Activated T-cell treated with anti-CD3 and anti-CD28 coated beads, Interleukin-2, amount 50 U/mL, for 4 hours (primary cell): ENCODE measurements at regions not wholly inside any gene's neighbourhood (a gene's known extent, or its start where the extent isn't known, plus 50 kb on each side); places are given as distances from the start of the nearest gene placed in this dataset.
A peak's percentile ranks its signal among the peaks of the same experiment; 100 is the strongest.

Experiments used
- ATAC-seq, 2 donors: fragments of 200-7000 bp; cut with Tn5 transposase; one replicate each; pipeline ENCODE4 v1.10.0; 2021
- DNase-seq: peaks from one replicate; pipeline ENCODE4 v3.0.0-alpha.2; 2020
- H3K27me3 Mint-ChIP-seq: one replicate; pipeline ENCODE4 v1.8.0; 2021; ENCODE audit warnings: low read depth, mixed read lengths
- H3K36me3 Mint-ChIP-seq: one replicate; pipeline ENCODE4 v1.8.0; 2022; ENCODE audit warnings: mixed read lengths; ENCODE audit not compliant: insufficient read depth
- H3K4me1 Mint-ChIP-seq: one replicate; pipeline ENCODE4 v1.8.0; 2021; ENCODE audit warnings: low read depth, mixed read lengths
- H3K4me3 Mint-ChIP-seq: one replicate; pipeline ENCODE4 v1.8.0; 2021; ENCODE audit warnings: mild to moderate bottlenecking, moderate library complexity, mixed read lengths
- H3K9me3 Mint-ChIP-seq: one replicate; pipeline ENCODE4 v1.8.0; 2021; ENCODE audit warnings: mixed read lengths

GRCh38 chr18:39434223-39434920, 1868.8 kb upstream of the CELF4 start:
- Mint-ChIP-seq H3K27me3 (no peaks in the 10 kb centered on the region), H3K4me1 (no peaks in the 10 kb centered on the region), H3K36me3 (no peaks in the 10 kb centered on the region), H3K4me3 (no peak overlapping the region), H3K9me3 (peaks cover 8% of the 10 kb centered on the region)
- DNase-seq (no peak), ATAC-seq (no peak)

- no peaks in the 10 kb centered on the region for H3K27me3 Mint-ChIP-seq
- no peaks in the 10 kb centered on the region for H3K4me1 Mint-ChIP-seq
- ATAC-seq (no peak), DNase-seq (no peak)
- peaks cover 13% of the 10 kb centered on the region for H3K9me3 Mint-ChIP-seq
- H3K36me3 Mint-ChIP-seq, result no peaks in the 10 kb centered on the region
- no peak overlapping the region for H3K4me3 Mint-ChIP-seq
Measured at GRCh38 chr18:39425172-39425850, 1859.7 kb upstream of the CELF4 start.

GRCh38 chr18:39424261-39424660, 1858.7 kb upstream of the CELF4 start:
- ATAC-seq (no peak), DNase-seq (no peak)
- Mint-ChIP-seq H3K9me3 (peaks cover 13% of the 10 kb centered on the region), H3K4me1 (no peaks in the 10 kb centered on the region), H3K4me3 (no peak overlapping the region), H3K27me3 (no peaks in the 10 kb centered on the region), H3K36me3 (no peaks in the 10 kb centered on the region)

GRCh38 chr18:39421276-39421675, 1855.7 kb upstream of the CELF4 start:
- peaks cover 5% of the 10 kb centered on the region for H3K9me3 Mint-ChIP-seq
- no peaks in the 10 kb centered on the region for H3K27me3 Mint-ChIP-seq
- no peak for DNase-seq
- H3K4me3 Mint-ChIP-seq, result no peak overlapping the region
- no peaks in the 10 kb centered on the region for H3K36me3 Mint-ChIP-seq
- H3K4me1 Mint-ChIP-seq, result no peaks in the 10 kb centered on the region
- no peak for ATAC-seq

GRCh38 chr18:39419315-39419714, 1853.7 kb upstream of the CELF4 start:
- peaks cover 2% of the 10 kb centered on the region for H3K9me3 Mint-ChIP-seq
- no peaks in the 10 kb centered on the region for H3K4me1 Mint-ChIP-seq
- ATAC-seq (no peak), DNase-seq (no peak)
- H3K27me3 Mint-ChIP-seq, result no peaks in the 10 kb centered on the region
- no peak overlapping the region for H3K4me3 Mint-ChIP-seq
- no peaks in the 10 kb centered on the region for H3K36me3 Mint-ChIP-seq

GRCh38 chr18:39415471-39415870, 1849.9 kb upstream of the CELF4 start:
- DNase-seq (no peak), ATAC-seq (no peak)
- Mint-ChIP-seq H3K4me1 (no peaks in the 10 kb centered on the region), H3K9me3 (peaks cover 18% of the 10 kb centered on the region), H3K27me3 (no peaks in the 10 kb centered on the region), H3K36me3 (no peaks in the 10 kb centered on the region), H3K4me3 (no peak overlapping the region)

- H3K9me3 Mint-ChIP-seq, result peaks cover 18% of the 10 kb centered on the region
- H3K4me3 Mint-ChIP-seq, result no peak overlapping the region
- peak; percentile 78 to 89 for ATAC-seq
- H3K4me1 Mint-ChIP-seq, result no peaks in the 10 kb centered on the region
- no peaks in the 10 kb centered on the region for H3K27me3 Mint-ChIP-seq
- no peak for DNase-seq
- H3K36me3 Mint-ChIP-seq, result no peaks in the 10 kb centered on the region
Measured at GRCh38 chr18:39414009-39414700, 1848.6 kb upstream of the CELF4 start.

GRCh38 chr18:39406941-39407340, 1841.3 kb upstream of the CELF4 start:
- Mint-ChIP-seq H3K4me3 (no peak overlapping the region), H3K27me3 (no peaks in the 10 kb centered on the region), H3K4me1 (no peaks in the 10 kb centered on the region), H3K9me3 (peaks cover 3% of the 10 kb centered on the region), H3K36me3 (no peaks in the 10 kb centered on the region)
- DNase-seq (no peak), ATAC-seq (no peak)

- DNase-seq (no peak), ATAC-seq (no peak)
- Mint-ChIP-seq H3K4me3 (no peak overlapping the region), H3K27me3 (no peaks in the 10 kb centered on the region), H3K36me3 (no peaks in the 10 kb centered on the region), H3K4me1 (no peaks in the 10 kb centered on the region), H3K9me3 (no peaks in the 10 kb centered on the region)
Measured at GRCh38 chr18:39403121-39403520, 1837.5 kb upstream of the CELF4 start.

- H3K36me3 Mint-ChIP-seq, result no peaks in the 10 kb centered on the region
- no peak overlapping the region for H3K4me3 Mint-ChIP-seq
- H3K4me1 Mint-ChIP-seq, result no peaks in the 10 kb centered on the region
- no peaks in the 10 kb centered on the region for H3K27me3 Mint-ChIP-seq
- H3K9me3 Mint-ChIP-seq, result peaks cover 7% of the 10 kb centered on the region
- no peak for ATAC-seq
- no peak for DNase-seq
Measured at GRCh38 chr18:39399662-39400061, 1834.1 kb upstream of the CELF4 start.

GRCh38 chr18:39396168-39396567, 1830.6 kb upstream of the CELF4 start:
- no peaks in the 10 kb centered on the region for H3K36me3 Mint-ChIP-seq
- DNase-seq (no peak), ATAC-seq (no peak)
- H3K4me3 Mint-ChIP-seq, result no peak overlapping the region
- peaks cover 26% of the 10 kb centered on the region for H3K9me3 Mint-ChIP-seq
- no peaks in the 10 kb centered on the region for H3K27me3 Mint-ChIP-seq
- no peaks in the 10 kb centered on the region for H3K4me1 Mint-ChIP-seq

- ATAC-seq (no peak), DNase-seq (no peak)
- Mint-ChIP-seq H3K9me3 (peaks cover 33% of the 10 kb centered on the region), H3K36me3 (no peaks in the 10 kb centered on the region), H3K27me3 (no peaks in the 10 kb centered on the region), H3K4me1 (no peaks in the 10 kb centered on the region), H3K4me3 (no peak overlapping the region)
Measured at GRCh38 chr18:39389800-39390379, 1824.3 kb upstream of the CELF4 start.

GRCh38 chr18:39380866-39381265, 1815.3 kb upstream of the CELF4 start:
- Mint-ChIP-seq H3K27me3 (no peaks in the 10 kb centered on the region), H3K4me3 (no peak overlapping the region), H3K9me3 (peaks cover 7% of the 10 kb centered on the region), H3K36me3 (no peaks in the 10 kb centered on the region), H3K4me1 (no peaks in the 10 kb centered on the region)
- no peak for ATAC-seq
- DNase-seq, result no peak

- DNase-seq (no peak), ATAC-seq (no peak)
- Mint-ChIP-seq H3K4me3 (no peak overlapping the region), H3K27me3 (no peaks in the 10 kb centered on the region), H3K9me3 (peaks cover 7% of the 10 kb centered on the region), H3K36me3 (no peaks in the 10 kb centered on the region), H3K4me1 (no peaks in the 10 kb centered on the region)
Measured at GRCh38 chr18:39380186-39380725, 1814.7 kb upstream of the CELF4 start.
